AG04450 (cell line): ENCODE measurements at regions not wholly inside any gene's neighbourhood (a gene's known extent, or its start where the extent isn't known, plus 50 kb on each side); places are given as distances from the start of the nearest gene placed in this dataset.
"Not testable (repeated sequence)": the region's sequence is repeated elsewhere in the genome, so short reads cannot be mapped to it uniquely, and the experiment has no call there.

Experiments used
- CTCF ChIA-PET: fragments of 300-600, 350-600 bp; formaldehyde crosslinking; extraction: SDS; loops from one replicate; lab custom pipeline; 2022; ENCODE audit warnings: antibody characterized with exemption, inconsistent platforms; lab: Charles Lee
- POLR2A ChIA-PET: fragments of 350-600 bp; formaldehyde crosslinking; extraction: SDS; loops from one replicate; lab custom pipeline; 2021; ENCODE audit warnings: antibody characterized with exemption, inconsistent platforms; lab: Yijun Ruan, JAX
- DNase-seq: peaks from one replicate; pipeline ENCODE4 v3.0.0-alpha.2; 2011; ENCODE audit warnings: low read depth, low spot score
- H3K27ac ChIP-seq: one replicate; pipeline ENCODE4 v1.5.1; 2012; ENCODE audit warnings: low read depth, low read length, control low read depth
- H3K27me3 ChIP-seq: one replicate; pipeline ENCODE4 v1.6.0; 2012; ENCODE audit warnings: low read length; ENCODE audit not compliant: control insufficient read depth, insufficient read depth
- H3K4me3 ChIP-seq: 2 replicates; pipeline ENCODE4 v1.5.1; 2011; ENCODE audit warnings: mild to moderate bottlenecking, low read depth, low read length, control low read depth
- H3K9me3 ChIP-seq: 2 replicates; pipeline ENCODE4 v1.5.1; 2012; ENCODE audit warnings: low read length; ENCODE audit not compliant: control insufficient read depth, insufficient read depth
- TF ChIP-seq, protein P1 (sequence below): IDR thresholded peaks from 2 replicates; pipeline ENCODE4 v1.5.1; 2011; ENCODE audit warnings: low read depth, low read length, control low read depth, inconsistent platforms

DNA sequence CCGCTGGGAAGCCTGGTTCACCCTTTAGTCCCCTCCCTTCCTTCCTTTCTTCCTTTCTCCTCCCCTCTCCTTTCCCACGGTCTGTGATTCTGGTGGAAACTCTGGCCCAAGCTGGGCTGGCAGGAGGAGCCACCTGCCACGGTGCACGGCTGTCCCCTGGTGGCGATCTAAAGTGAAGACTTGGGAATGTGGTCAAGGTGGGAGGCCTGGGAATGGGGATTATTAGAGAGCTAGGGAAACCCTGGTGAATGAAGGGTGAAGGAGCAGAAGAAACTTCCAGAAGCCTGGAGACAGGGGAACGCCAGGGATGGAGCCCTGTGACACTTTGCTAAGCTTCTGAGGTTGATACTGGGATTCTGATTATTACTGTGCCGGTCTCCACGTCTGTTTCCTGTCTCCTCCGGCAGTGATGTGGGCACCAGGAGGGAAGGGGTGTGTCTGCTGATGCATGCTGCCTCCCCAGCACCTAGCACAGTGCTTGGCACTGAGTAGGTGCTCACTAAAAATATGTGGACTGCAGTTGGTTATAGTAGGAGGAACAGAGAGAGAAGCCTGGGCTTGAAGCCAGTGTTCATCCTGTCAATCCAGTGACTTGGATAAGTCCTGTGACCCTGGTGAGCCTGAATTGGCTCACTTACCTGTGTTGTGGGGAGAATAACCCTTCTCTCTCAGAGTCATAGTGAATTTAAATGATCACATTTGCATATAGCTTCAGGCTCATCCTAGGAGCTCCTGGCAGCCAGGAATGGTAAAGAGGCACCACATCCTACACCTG lies 71.2 kb upstream of the NBPF3 start:
- H3K27me3 ChIP-seq: no peaks in the 10 kb centered on the region
- H3K27ac ChIP-seq: no peak overlapping the region
- no peak overlapping the region for H3K4me3 ChIP-seq
- no peaks in the 10 kb centered on the region for H3K9me3 ChIP-seq
- POLR2A ChIA-PET: interaction anchor here (1.1 to 1.5 kb wide), 4 partner anchors 23 to 136 kb away, joined by 3 to 8 read pairs (median 4); no protein-coding TSS in a partner anchor
- peak; percentile 59 for DNase-seq
- TF ChIP-seq, protein P1, sequence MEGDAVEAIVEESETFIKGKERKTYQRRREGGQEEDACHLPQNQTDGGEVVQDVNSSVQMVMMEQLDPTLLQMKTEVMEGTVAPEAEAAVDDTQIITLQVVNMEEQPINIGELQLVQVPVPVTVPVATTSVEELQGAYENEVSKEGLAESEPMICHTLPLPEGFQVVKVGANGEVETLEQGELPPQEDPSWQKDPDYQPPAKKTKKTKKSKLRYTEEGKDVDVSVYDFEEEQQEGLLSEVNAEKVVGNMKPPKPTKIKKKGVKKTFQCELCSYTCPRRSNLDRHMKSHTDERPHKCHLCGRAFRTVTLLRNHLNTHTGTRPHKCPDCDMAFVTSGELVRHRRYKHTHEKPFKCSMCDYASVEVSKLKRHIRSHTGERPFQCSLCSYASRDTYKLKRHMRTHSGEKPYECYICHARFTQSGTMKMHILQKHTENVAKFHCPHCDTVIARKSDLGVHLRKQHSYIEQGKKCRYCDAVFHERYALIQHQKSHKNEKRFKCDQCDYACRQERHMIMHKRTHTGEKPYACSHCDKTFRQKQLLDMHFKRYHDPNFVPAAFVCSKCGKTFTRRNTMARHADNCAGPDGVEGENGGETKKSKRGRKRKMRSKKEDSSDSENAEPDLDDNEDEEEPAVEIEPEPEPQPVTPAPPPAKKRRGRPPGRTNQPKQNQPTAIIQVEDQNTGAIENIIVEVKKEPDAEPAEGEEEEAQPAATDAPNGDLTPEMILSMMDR: peak; percentile 100
- CTCF ChIA-PET: interaction anchor here (0.5 to 9.9 kb wide), 55 partner anchors 8 to 673 kb away, joined by 3 to 283 read pairs (median 6); no protein-coding TSS in a partner anchor

DNA sequence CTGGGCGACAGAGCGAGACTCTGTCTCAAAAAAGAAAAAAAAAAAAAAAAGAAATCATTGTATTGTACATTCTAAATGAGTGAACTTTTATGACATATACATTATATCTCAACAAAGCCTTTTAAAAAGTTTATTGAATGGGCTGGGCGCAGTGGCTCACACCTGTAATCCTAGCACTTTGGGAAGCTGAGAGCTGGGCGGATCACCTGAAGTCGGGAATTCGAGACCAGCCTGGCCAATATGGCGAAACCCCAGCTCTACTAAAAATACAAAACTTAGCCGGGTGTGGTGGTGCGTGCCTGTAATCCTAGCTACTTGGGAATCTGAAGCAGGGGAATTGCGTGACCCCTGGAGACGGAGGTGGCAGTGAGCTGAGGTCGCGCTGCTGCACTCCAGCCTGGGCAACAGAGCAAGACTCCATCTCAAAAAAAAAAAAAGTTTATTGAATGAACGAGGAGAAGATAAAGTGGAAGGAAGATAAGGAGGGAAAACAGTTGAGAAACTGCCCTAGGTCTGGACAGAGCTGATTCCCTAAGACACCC lies 71.9 kb upstream of the NBPF3 start:
- ChIA-PET CTCF (interaction anchor here (0.6 to 9.9 kb wide), 42 partner anchors 8 to 672 kb away, joined by 3 to 283 read pairs (median 7); no protein-coding TSS in a partner anchor), POLR2A (interaction anchor here (1.1 to 1.5 kb wide), 4 partner anchors 23 to 135 kb away, joined by 3 to 8 read pairs (median 4); no protein-coding TSS in a partner anchor)
- H3K27me3 ChIP-seq, H3K4me3 ChIP-seq, H3K27ac ChIP-seq, H3K9me3 ChIP-seq, DNase-seq: not testable (repeated sequence)

DNA sequence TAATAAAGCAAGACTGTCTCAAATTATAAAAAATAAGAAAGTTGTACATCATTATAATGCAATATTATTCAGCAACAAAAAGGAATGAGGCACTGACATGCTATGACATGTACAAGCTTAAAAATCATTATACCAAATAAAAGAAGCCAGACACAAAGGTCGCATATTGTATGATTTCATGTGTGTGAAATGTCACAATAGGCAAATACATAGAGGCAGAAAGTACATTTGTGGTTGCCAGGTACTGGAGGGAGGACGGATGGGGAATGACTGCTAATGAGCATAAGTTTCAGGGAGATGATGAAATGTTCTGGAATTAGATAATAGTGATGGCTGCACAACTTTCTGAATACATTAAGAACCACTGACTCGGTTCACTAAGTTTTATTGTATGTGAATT lies 73.6 kb upstream of the NBPF3 start:
- TF ChIP-seq, protein P1: no peak
- DNase-seq: no peak
- H3K27me3 ChIP-seq: no peaks in the 10 kb centered on the region
- ChIA-PET POLR2A (no interaction called here), CTCF (interaction anchor here (1.4 to 9.9 kb wide), 3 partner anchors 110 to 149 kb away, joined by 4 to 283 read pairs (median 248); no protein-coding TSS in a partner anchor)
- no peak overlapping the region for H3K4me3 ChIP-seq
- H3K9me3 ChIP-seq: no peaks in the 10 kb centered on the region
- no peak overlapping the region for H3K27ac ChIP-seq

DNA sequence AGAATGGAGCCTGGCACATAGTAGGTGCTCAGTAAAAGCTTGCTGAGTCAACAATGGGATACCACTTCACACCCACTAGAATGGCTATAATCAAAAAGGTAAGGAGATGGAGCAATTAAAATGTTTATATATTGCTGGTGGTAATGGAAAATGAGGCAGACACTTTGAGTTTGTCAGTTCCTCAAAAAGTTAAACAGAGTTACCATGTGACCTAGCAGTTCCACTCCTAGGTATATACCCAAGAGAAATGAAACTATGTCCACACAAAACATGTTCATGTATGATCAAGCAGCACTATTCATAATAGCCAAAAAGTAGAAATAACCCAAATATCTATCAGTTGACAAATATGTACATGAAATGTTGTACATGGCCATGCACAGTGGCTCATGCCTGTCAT lies 74.8 kb upstream of the ECE1 start:
- Histone ChIP-seq H3K27me3 (no peaks in the 10 kb centered on the region), H3K27ac (no peak overlapping the region), H3K4me3 (no peak overlapping the region), H3K9me3 (no peaks in the 10 kb centered on the region)
- TF ChIP-seq, protein P1: no peak
- ChIA-PET CTCF (interaction anchor here (1.4 to 9.9 kb wide), 3 partner anchors 108 to 148 kb away, joined by 4 to 283 read pairs (median 248); no protein-coding TSS in a partner anchor), POLR2A (no interaction called here)
- DNase-seq: no peak

DNA sequence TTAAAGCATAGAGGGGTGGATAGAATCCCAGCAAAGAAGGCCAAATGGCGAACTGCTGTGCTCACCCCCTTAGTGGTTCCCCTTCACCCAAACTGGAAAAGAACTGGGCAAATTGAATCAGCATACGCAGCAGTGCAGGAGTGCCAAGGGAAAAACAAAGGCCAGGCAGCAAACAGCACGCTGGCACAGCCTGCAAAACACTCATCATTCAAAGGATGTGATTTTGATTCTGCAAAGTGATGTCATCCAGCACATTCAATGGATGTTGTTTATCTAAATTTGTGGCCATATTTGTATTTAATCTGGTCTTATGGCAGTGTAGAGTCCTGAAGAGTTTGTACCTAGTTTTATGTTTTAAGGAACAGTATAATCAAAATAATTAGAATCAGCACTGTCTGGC lies 71.8 kb upstream of the ECE1 start:
- no peak for DNase-seq
- H3K9me3 ChIP-seq: no peaks in the 10 kb centered on the region
- H3K4me3 ChIP-seq: no peak overlapping the region
- no peak overlapping the region for H3K27ac ChIP-seq
- POLR2A ChIA-PET: no interaction called here
- CTCF ChIA-PET: interaction anchor here (1.0 to 2.0 kb wide), 2 partner anchors 130 to 145 kb away, joined by 3 to 5 read pairs; no protein-coding TSS in a partner anchor
- TF ChIP-seq, protein P1: no peak
- no peaks in the 10 kb centered on the region for H3K27me3 ChIP-seq
